H9 (cell line): ENCODE measurements at regions not wholly inside any gene's neighbourhood (a gene's known extent, or its start where the extent isn't known, plus 50 kb on each side); places are given as distances from the start of the nearest gene placed in this dataset.

ENCODE experiments used
- DNase-seq: peaks from one replicate; pipeline ENCODE4 v3.0.0-alpha.2; 2017
- H2AFZ ChIP-seq: one replicate; pipeline ENCODE4 v1.6.1; 2013; ENCODE audit warnings: mild to moderate bottlenecking, low read length, control low read depth, moderate library complexity
- H2AK5ac ChIP-seq: 2 replicates; pipeline ENCODE4 v1.6.1; 2013; ENCODE audit warnings: low read length, control low read depth, mixed read lengths; ENCODE audit not compliant: insufficient read length
- H2BK120ac ChIP-seq: one replicate; pipeline ENCODE4 v1.6.1; 2013; ENCODE audit warnings: low read depth, mild to moderate bottlenecking, low read length, control low read depth, inconsistent platforms; ENCODE audit not compliant: poor library complexity, severe bottlenecking
- H2BK12ac ChIP-seq: 2 replicates; pipeline ENCODE4 v1.6.1; 2013; ENCODE audit warnings: low read length, control low read depth, mixed read lengths, low read depth; ENCODE audit not compliant: insufficient read length
- H2BK15ac ChIP-seq: 2 replicates; pipeline ENCODE4 v1.6.1; 2013; ENCODE audit warnings: low read depth, low read length, control low read depth
- H2BK20ac ChIP-seq: one replicate; pipeline ENCODE4 v1.6.1; 2013; ENCODE audit warnings: low read depth, mild to moderate bottlenecking, low read length, control low read depth, inconsistent platforms; ENCODE audit not compliant: poor library complexity, severe bottlenecking
- H2BK5ac ChIP-seq: 2 replicates; pipeline ENCODE4 v1.6.1; 2013; ENCODE audit warnings: low read length, control low read depth, mixed read lengths; ENCODE audit not compliant: insufficient read length
- H3K14ac ChIP-seq: 2 replicates; pipeline ENCODE4 v1.6.1; 2013; ENCODE audit warnings: low read length, control low read depth; ENCODE audit not compliant: insufficient read depth
- H3K18ac ChIP-seq: 2 replicates; pipeline ENCODE4 v1.6.1; 2013; ENCODE audit warnings: low read depth, mild to moderate bottlenecking, mixed read lengths, low read length, control low read depth; ENCODE audit not compliant: insufficient read length
- H3K23ac ChIP-seq: 2 replicates; pipeline ENCODE4 v1.6.1; 2013; ENCODE audit warnings: low read length, control low read depth, mixed read lengths, low read depth; ENCODE audit not compliant: insufficient read length
- H3K23me2 ChIP-seq: 2 replicates; pipeline ENCODE4 v1.6.1; 2013; ENCODE audit warnings: low read depth, mild to moderate bottlenecking, mixed read lengths, low read length, control low read depth; ENCODE audit not compliant: insufficient read length, poor library complexity, severe bottlenecking
- H3K27ac ChIP-seq: 2 replicates; pipeline ENCODE4 v1.5.1; 2013; ENCODE audit warnings: low read length, control low read depth, mixed read lengths, low read depth; ENCODE audit not compliant: insufficient read length
- H3K27me3 ChIP-seq: 2 replicates; pipeline ENCODE4 v1.6.1; 2013; ENCODE audit warnings: low read length, control low read depth, inconsistent platforms; ENCODE audit not compliant: insufficient read depth
- H3K4ac ChIP-seq: 2 replicates; pipeline ENCODE4 v1.6.1; 2013; ENCODE audit warnings: low read depth, mild to moderate bottlenecking, control low read depth, inconsistent platforms, low read length, moderate library complexity
- H3K4me1 ChIP-seq: 2 replicates; pipeline ENCODE4 v1.6.1; 2013; ENCODE audit warnings: low read length, control low read depth, inconsistent platforms; ENCODE audit not compliant: insufficient read depth
- H3K4me2 ChIP-seq: 2 replicates; pipeline ENCODE4 v1.6.1; 2013; ENCODE audit warnings: low read length, control low read depth, mixed read lengths; ENCODE audit not compliant: insufficient read length, insufficient read depth
- H3K56ac ChIP-seq: 2 replicates; pipeline ENCODE4 v1.6.1; 2013; ENCODE audit warnings: low read depth, mild to moderate bottlenecking, mixed read lengths, low read length, control low read depth; ENCODE audit not compliant: insufficient read length
- H3K79me1 ChIP-seq: 2 replicates; pipeline ENCODE4 v1.6.1; 2013; ENCODE audit warnings: low read depth, mild to moderate bottlenecking, moderate library complexity, low read length, control low read depth, inconsistent platforms; ENCODE audit not compliant: insufficient read depth, poor library complexity, severe bottlenecking
- H3K79me2 ChIP-seq: 2 replicates; pipeline ENCODE4 v1.6.1; 2013; ENCODE audit warnings: low read length, control low read depth, inconsistent platforms; ENCODE audit not compliant: insufficient read depth
- H3K9ac ChIP-seq: 2 replicates; pipeline ENCODE4 v1.6.1; 2013; ENCODE audit warnings: low read length, control low read depth, mixed read lengths; ENCODE audit not compliant: insufficient read length; ENCODE audit errors: extremely low read depth
- H3K9me3 ChIP-seq: one replicate; pipeline ENCODE4 v1.6.1; 2013; ENCODE audit warnings: low read depth, low read length, inconsistent platforms; ENCODE audit not compliant: control insufficient read depth
- H3T11ph ChIP-seq: one replicate; pipeline ENCODE4 v1.6.1; 2013; ENCODE audit warnings: mild to moderate bottlenecking, low read length, control low read depth, inconsistent platforms
- H4K20me1 ChIP-seq: one replicate; pipeline ENCODE4 v1.6.1; 2013; ENCODE audit not compliant: control insufficient read depth, insufficient read length, insufficient read depth
- H4K5ac ChIP-seq: 2 replicates; pipeline ENCODE4 v1.6.1; 2013; ENCODE audit warnings: low read depth, mild to moderate bottlenecking, mixed read lengths, low read length, control low read depth; ENCODE audit not compliant: insufficient read length
- H4K8ac ChIP-seq: replicated peaks from 2 replicates; pipeline ENCODE4 v1.6.1; 2013; ENCODE audit warnings: low read length, control low read depth, mixed read lengths, low read depth; ENCODE audit not compliant: insufficient read length
- H4K91ac ChIP-seq: 2 replicates; pipeline ENCODE4 v1.6.1; 2013; ENCODE audit warnings: low read depth, mild to moderate bottlenecking, moderate library complexity, mixed read lengths, low read length, control low read depth; ENCODE audit not compliant: insufficient read length
- H3K27ac Mint-ChIP-seq, 3 experiments: 2 replicates in 2 of 3; 3 replicates in 1 of 3; pipeline ENCODE4 v1.8.0; 2020 to 2021; ENCODE audit warnings: mixed read lengths in 3 of 3, mild to moderate bottlenecking in 1 of 3, moderate library complexity in 1 of 3
- H3K27me3 Mint-ChIP-seq: 2 replicates; pipeline ENCODE4 v1.8.0; 2021; ENCODE audit warnings: low read depth, mild to moderate bottlenecking, moderate library complexity, mixed read lengths
- H3K36me3 Mint-ChIP-seq, 3 experiments: 2 replicates in 2 of 3; 3 replicates in 1 of 3; pipeline ENCODE4 v1.8.0; 2020 to 2021; ENCODE audit warnings: low read depth in 3 of 3, mixed read lengths in 3 of 3; ENCODE audit not compliant: insufficient read depth in 1 of 3
- H3K4me1 Mint-ChIP-seq, 2 experiments: 2 replicates each; pipeline ENCODE4 v1.8.0; 2020; ENCODE audit warnings: mixed read lengths in 2 of 2
- H3K4me3 Mint-ChIP-seq, 2 experiments: 2 replicates in 1 of 2; 3 replicates in 1 of 2; pipeline ENCODE4 v1.8.0; 2020 to 2021; ENCODE audit warnings: mild to moderate bottlenecking in 2 of 2, mixed read lengths in 2 of 2, moderate library complexity in 1 of 2
- H3K9me3 Mint-ChIP-seq, 2 experiments: 2 replicates in 1 of 2; 3 replicates in 1 of 2; pipeline ENCODE4 v1.8.0; 2020; ENCODE audit warnings: mild to moderate bottlenecking in 2 of 2, mixed read lengths in 2 of 2, moderate library complexity in 1 of 2
- WGBS: extraction: QIAGEN DNeasy Blood & Tissue Kit; methylation state at CpG from one replicate; pipeline ENCODE4 v1.1.7; 2013; ENCODE audit warnings: missing lambda C conversion rate, low lambda C conversion rate, mixed read lengths; ENCODE audit not compliant: insufficient read length; ENCODE audit errors: extremely low coverage; 5-methylcytosine and 5-hydroxymethylcytosine counted together
- TF ChIP-seq, protein P1 (sequence below): fragments of 200-600 bp; sonication (generic); conservative IDR thresholded peaks from 3 replicates; pipeline ENCODE4 v1.8.0; 2021; ENCODE audit warnings: antibody characterized with exemption, mild to moderate bottlenecking

- Mint-ChIP-seq H3K4me3 (no peak overlapping the region), H3K4me1 (peaks cover 17 to 20% of the 10 kb centered on the region in 2 experiments), H3K36me3 (peaks cover 4 to 6% (median 5%) of the 10 kb centered on the region in 3 experiments; a peak in 6 of 7 replicates), H3K27me3 (no peaks in the 10 kb centered on the region; the same call in 1 of the 2 replicates), H3K27ac (no peak overlapping the region), H3K9me3 (peaks cover 6% of the 10 kb centered on the region in 2 experiments)
- Histone ChIP-seq H4K8ac (no peak overlapping the region), H3K23me2 (no peaks in the 10 kb centered on the region), H3K27ac (no peak overlapping the region), H3K14ac (no peak overlapping the region), H3K27me3 (no peaks in the 10 kb centered on the region), H3K9me3 (no peaks in the 10 kb centered on the region), H2BK20ac (no peak overlapping the region), H2BK5ac (no peak overlapping the region), H3T11ph (no peak overlapping the region), H3K79me1 (no peaks in the 10 kb centered on the region), H3K9ac (no peak overlapping the region), H2BK15ac (no peak overlapping the region), H4K5ac (no peak overlapping the region), H4K20me1 (no peaks in the 10 kb centered on the region), H3K4me1 (peaks cover 5% of the 10 kb centered on the region; the same call in 1 of the 2 replicates), H3K23ac (no peak overlapping the region), H3K56ac (no peak overlapping the region), H3K18ac (no peak overlapping the region), H2BK120ac (no peak overlapping the region), H3K4ac (no peak overlapping the region), H4K91ac (no peak overlapping the region), H3K4me2 (no peak overlapping the region), H2AFZ (no peak overlapping the region), H2AK5ac (no peak overlapping the region), H2BK12ac (no peak overlapping the region), H3K79me2 (no peaks in the 10 kb centered on the region)
- DNase-seq = no peak
- TF ChIP-seq, protein P1, sequence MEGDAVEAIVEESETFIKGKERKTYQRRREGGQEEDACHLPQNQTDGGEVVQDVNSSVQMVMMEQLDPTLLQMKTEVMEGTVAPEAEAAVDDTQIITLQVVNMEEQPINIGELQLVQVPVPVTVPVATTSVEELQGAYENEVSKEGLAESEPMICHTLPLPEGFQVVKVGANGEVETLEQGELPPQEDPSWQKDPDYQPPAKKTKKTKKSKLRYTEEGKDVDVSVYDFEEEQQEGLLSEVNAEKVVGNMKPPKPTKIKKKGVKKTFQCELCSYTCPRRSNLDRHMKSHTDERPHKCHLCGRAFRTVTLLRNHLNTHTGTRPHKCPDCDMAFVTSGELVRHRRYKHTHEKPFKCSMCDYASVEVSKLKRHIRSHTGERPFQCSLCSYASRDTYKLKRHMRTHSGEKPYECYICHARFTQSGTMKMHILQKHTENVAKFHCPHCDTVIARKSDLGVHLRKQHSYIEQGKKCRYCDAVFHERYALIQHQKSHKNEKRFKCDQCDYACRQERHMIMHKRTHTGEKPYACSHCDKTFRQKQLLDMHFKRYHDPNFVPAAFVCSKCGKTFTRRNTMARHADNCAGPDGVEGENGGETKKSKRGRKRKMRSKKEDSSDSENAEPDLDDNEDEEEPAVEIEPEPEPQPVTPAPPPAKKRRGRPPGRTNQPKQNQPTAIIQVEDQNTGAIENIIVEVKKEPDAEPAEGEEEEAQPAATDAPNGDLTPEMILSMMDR = no peak
- no CpG with 5 or more reads among the region's 1 CpG for WGBS
Observed at GRCh38 chr9:85173967-85174366, 504.4 kb downstream of the NTRK2 start.
